GM12878 (cell line): ENCODE measurements at regions not wholly inside any gene's neighbourhood (a gene's known extent, or its start where the extent isn't known, plus 50 kb on each side); places are given as distances from the start of the nearest gene placed in this dataset.

ENCODE experiments used
- CTCF ChIP-seq, 3 experiments: IDR thresholded peaks in 2 of 3; conservative IDR thresholded peaks in 1 of 3; 2 replicates each; pipeline ENCODE4 v1.5.1; 2011; ENCODE audit warnings: low read depth in 3 of 3, low read length in 3 of 3, mild to moderate bottlenecking in 3 of 3, control low read depth in 2 of 3, moderate library complexity in 2 of 3, inconsistent platforms in 1 of 3, mixed read lengths in 1 of 3; ENCODE audit not compliant: control insufficient read depth in 2 of 3, insufficient read depth in 1 of 3; ENCODE audit errors: extremely low read depth in 1 of 3
- JUND ChIP-seq: IDR thresholded peaks from 2 replicates; pipeline ENCODE4 v1.6.1; 2012; ENCODE audit warnings: low read depth, mild to moderate bottlenecking, low read length, improper control_type of control experiment, moderate library complexity
- POLR2AphosphoS5 ChIP-seq: IDR thresholded peaks from 2 replicates; pipeline ENCODE4 v1.6.1; 2011; ENCODE audit warnings: mild to moderate bottlenecking, low read length, inconsistent platforms
- RAD21 ChIP-seq: IDR thresholded peaks from 2 replicates; pipeline ENCODE4 v1.6.1; 2011; ENCODE audit warnings: mild to moderate bottlenecking, low read depth, low read length, moderate library complexity; ENCODE audit not compliant: insufficient read depth
- REST ChIP-seq: IDR thresholded peaks from 2 replicates; pipeline ENCODE4 v1.6.1; 2012; ENCODE audit warnings: mild to moderate bottlenecking, low read depth, low read length
- RUNX3 ChIP-seq: IDR thresholded peaks from 2 replicates; pipeline ENCODE4 v1.6.1; 2012; ENCODE audit warnings: low read length, inconsistent platforms
- SIX5 ChIP-seq: IDR thresholded peaks from 2 replicates; pipeline ENCODE4 v1.6.1; 2011; ENCODE audit warnings: mild to moderate bottlenecking, low read depth, low read length, moderate library complexity; ENCODE audit not compliant: severe bottlenecking
- SMC3 ChIP-seq: IDR thresholded peaks from 2 replicates; pipeline ENCODE4 v1.6.1; 2011; ENCODE audit warnings: low read length, improper control_type of control experiment, borderline replicate concordance
- SP1 ChIP-seq: IDR thresholded peaks from one replicate; pipeline ENCODE4 v1.6.1; 2011; ENCODE audit warnings: low read depth, low read length
- SPI1 ChIP-seq: IDR thresholded peaks from 2 replicates; pipeline ENCODE4 v1.6.1; 2011; ENCODE audit warnings: low read depth, mild to moderate bottlenecking, low read length, moderate library complexity, borderline replicate concordance; ENCODE audit not compliant: insufficient read depth
- YY1 ChIP-seq: IDR thresholded peaks from 2 replicates; pipeline ENCODE4 v1.6.1; 2011; ENCODE audit warnings: low read depth, mild to moderate bottlenecking, low read length
- ZNF217 ChIP-seq: fragments of 450-650 bp; IDR thresholded peaks from 2 replicates; pipeline ENCODE4 v1.6.1; 2017; ENCODE audit warnings: antibody characterized with exemption, mild to moderate bottlenecking
- ZSCAN29 ChIP-seq: fragments of 450-650 bp; IDR thresholded peaks from 2 replicates; pipeline ENCODE4 v1.6.1; 2017; ENCODE audit warnings: mild to moderate bottlenecking, moderate library complexity

- TF ChIP-seq REST, result no peak
- TF ChIP-seq POLR2AphosphoS5, result no peak
- no peak for TF ChIP-seq SP1
- no peak for TF ChIP-seq ZNF217
- no peak for TF ChIP-seq SMC3
- TF ChIP-seq SPI1, result no peak
- TF ChIP-seq YY1, result no peak
- TF ChIP-seq JUND, result no peak
- TF ChIP-seq CTCF (IDR thresholded peaks at IDR 0.05 in 2 of 3, conservative IDR thresholded peaks at IDR 0.05 in 1 of 3; ENCODE audit: control insufficient read depth in 2 of 3, extremely low read depth in 1 of 3, insufficient read depth in 1 of 3, low read depth in 3 of 3, low read length in 3 of 3), result no peak
- no peak for TF ChIP-seq RAD21
- TF ChIP-seq SIX5, result no peak
- TF ChIP-seq RUNX3, result no peak
- no peak for TF ChIP-seq ZSCAN29
These were observed 281.1 kb downstream of the FAT3 start for GRCh38 chr11:92505689-92506088.
